ENCODE measurements at regions not wholly inside any gene's neighbourhood (a gene's known extent, or its start where the extent isn't known, plus 50 kb on each side); places are given as distances from the start of the nearest gene placed in this dataset.
"Not testable (repeated sequence)": the region's sequence is repeated elsewhere in the genome, so short reads cannot be mapped to it uniquely, and the experiment has no call there.

DNA sequence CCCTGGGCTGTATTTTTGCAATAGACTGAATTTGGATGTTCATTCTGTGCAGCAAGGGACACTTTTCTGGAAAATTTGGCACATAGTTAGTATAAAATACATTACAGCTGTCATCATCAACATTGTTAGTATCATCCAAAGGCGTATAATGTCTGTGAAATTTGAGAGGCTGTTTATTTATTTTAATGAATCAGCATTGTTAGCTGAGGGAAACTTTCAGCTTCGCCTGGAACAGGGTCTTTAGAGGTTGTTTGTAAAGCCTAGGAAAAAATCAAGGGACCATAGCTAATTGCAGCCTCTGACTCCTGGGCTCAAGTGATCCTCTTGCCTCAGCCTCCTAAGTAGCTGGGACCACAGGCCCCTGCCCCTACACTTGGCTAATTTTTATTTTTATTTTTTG lies 106.8 kb upstream of the USP24 start:
- DNase-seq (ENCODE audit: low read depth): no peak

GRCh38 chr1:55320891-55321290 lies 105.7 kb upstream of the USP24 start:
- DNase-seq (ENCODE audit: low read depth): no peak

- DNase-seq (ENCODE audit: low read depth): no peak
These were observed 103.1 kb upstream of the USP24 start for GRCh38 chr1:55318116-55318817.

DNA sequence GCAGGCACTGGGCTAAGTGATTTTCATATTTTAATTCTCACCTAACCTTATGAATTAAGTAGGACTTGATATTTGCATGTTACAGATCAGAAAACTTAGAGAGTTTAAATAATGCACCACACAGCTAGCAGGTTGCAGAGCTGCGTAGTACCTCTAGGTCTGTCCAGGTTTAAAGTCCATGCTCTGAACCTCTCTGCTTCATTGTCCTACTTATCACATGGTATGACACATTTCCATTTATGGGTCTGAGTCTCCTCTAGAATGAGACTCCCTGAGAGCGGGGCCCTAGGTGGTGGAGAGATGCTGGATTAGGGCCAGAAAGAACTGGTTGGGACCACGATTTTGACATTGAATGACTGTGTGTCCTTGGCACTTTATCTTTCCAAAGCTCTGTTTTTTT lies 102.5 kb upstream of the USP24 start:
- no peak for DNase-seq (ENCODE audit: low read depth)

DNA sequence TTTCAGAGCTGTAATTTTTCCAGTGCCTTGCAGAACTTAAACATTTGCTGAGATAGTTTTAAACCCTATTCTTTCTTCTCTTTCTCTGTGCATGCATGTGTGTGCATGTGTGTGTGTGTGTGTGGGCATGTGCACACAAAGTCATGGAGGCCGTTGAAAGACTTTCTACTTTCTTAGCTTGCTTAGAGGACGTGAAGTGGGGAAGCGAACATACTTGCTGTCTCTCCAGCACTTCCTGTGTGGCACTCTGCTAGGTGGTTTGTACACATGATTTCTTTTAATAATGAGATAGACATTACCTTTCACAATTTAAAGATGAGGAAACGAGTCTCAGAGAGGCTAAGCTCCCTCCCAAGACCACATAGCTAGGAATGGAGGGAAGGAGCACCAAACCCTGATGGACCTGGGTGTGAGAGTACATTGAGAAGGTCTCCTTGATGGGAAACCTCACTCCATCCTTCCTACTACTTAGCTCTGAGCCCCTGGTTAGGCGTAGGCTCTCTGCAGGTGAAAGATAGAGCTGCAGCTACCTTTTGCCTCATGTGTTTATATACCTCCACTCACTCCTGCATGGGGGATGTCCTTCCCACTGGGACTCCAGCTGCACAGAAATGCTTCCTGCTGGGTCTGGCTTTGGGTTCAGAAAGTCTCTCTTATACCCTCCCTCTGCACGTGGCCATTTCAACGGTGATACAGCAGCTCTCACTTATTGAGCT lies 101.9 kb upstream of the USP24 start:
- no peak for DNase-seq (ENCODE audit: low read depth)

GRCh38 chr1:55316502-55316901 lies 101.3 kb upstream of the USP24 start:
- DNase-seq (ENCODE audit: low read depth): no peak

- DNase-seq (ENCODE audit: low read depth): no peak
These were observed 100.4 kb upstream of the USP24 start for GRCh38 chr1:55315552-55315951.

- DNase-seq (ENCODE audit: low read depth): no peak
These were observed 99.6 kb upstream of the USP24 start for GRCh38 chr1:55314740-55315139.

- DNase-seq (ENCODE audit: low read depth): no peak
These were observed 98.7 kb upstream of the USP24 start for GRCh38 chr1:55313903-55314302.

- no peak for DNase-seq (ENCODE audit: low read depth)
These were observed 96.8 kb upstream of the USP24 start for GRCh38 chr1:55311979-55312378.

DNA sequence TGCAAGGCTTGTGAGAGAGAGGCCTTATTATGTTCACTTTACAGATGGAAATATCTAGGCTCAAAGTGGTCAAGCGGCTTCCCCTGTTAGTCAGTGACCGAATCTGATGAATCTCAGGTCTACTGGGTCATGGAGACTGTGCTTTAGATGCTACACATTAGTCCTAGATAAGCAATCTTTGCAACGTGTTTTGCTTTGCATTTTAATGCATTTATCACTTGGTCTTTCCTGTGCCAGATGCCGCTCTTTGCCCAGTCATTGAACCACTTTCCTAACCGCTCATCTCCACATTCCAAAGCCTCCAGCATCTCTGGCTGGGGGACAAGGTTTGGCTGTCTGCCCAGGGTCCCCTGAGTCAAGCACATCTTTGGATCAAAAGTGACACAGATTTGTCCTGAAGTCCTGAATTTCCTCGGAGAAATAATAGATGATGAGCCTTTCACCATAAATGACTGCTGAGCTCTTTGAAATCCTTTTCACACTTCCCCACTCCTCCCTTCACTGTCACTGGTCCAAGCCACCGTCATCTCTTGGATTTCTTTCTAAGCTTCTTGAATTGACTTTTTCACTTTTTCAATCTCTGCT lies 96.0 kb upstream of the USP24 start:
- no peak for DNase-seq (ENCODE audit: low read depth)

DNA sequence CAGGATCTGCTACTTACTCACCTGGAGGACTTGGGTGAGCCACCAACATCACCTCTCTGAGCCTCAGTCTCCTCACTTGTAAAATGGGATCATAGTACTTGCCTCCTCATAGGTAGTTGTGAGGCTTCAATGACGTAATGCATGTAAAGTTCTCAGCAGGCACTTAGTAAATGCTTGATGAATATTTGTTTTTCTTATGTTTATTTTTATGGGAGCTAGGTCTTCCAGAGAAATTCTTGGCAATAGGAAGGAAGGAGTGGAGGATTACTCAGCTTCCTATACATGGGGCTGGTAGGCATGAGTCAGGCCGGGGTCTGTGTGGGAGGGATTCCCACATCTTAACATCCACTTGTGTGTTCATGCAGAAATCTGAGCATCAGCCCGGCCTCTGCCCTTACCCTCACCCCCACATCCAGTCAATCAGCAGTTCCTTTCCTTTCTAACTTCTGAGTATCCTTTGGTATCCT lies 95.4 kb upstream of the USP24 start:
- no peak for DNase-seq (ENCODE audit: low read depth)

DNA sequence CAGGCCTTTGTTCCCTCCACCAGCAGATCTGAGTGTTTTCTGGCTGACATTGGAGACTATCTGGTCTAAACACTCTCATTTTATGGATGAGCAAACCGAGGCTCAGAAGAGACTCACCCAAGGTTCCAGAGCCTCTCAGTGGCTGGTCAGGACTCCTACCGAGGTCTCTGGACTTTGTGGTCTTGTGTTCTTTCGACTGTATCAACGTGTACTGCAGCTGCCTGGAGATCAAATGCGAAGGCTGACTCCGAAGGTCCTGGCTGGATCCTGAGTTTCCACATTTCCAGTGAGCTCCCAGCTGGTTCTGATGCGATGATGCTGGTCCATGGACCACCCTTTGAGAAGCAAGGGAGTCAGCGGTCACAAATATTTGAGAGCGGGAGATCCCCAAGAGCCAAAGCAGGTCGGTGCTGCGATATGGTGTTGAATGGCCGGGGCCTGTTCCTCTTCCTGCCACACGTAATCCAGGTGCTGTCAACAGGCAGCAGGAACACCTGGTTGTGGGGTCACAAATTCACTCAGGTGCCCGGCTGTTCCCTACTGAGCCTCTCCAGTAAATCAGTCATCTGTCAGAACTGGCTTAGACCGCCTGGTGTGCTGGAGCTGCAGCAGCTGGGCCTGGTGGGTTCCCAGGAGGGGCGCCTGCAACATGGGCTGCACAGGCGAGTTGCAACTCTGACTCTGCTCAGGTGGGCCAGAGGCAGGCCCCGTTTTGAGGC lies 94.8 kb upstream of the USP24 start:
- no peak for DNase-seq (ENCODE audit: low read depth)

- DNase-seq (ENCODE audit: low read depth): no peak
These were observed 93.9 kb upstream of the USP24 start for GRCh38 chr1:55309053-55309452.

DNA sequence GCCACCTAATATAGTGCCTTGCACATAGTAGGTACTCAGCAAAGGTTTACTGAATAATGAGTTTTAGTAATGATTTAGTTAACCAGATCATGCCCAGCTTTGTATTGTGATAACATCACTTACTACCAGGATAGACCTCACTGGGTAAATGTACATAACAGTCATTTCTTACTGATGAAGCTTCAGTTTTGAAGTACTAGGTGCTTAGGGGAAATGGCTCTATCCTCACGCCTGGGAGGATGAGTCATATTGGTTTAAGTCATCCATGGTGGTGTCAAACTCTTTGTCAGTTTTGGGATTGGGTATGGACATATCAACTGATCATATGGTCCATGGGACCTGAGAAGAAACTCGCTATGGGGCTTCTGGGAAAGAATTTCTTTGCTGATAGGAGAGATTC lies 90.6 kb upstream of the USP24 start:
- no peak for DNase-seq (ENCODE audit: low read depth)

GRCh38 chr1:55304229-55304740 lies 89.1 kb upstream of the USP24 start:
- no peak for DNase-seq (ENCODE audit: low read depth)

- DNase-seq (ENCODE audit: low read depth): no peak
These were observed 87.8 kb upstream of the USP24 start for GRCh38 chr1:55302972-55303371.

GRCh38 chr1:55301912-55302311 lies 86.7 kb upstream of the USP24 start:
- no peak for DNase-seq (ENCODE audit: low read depth)

DNA sequence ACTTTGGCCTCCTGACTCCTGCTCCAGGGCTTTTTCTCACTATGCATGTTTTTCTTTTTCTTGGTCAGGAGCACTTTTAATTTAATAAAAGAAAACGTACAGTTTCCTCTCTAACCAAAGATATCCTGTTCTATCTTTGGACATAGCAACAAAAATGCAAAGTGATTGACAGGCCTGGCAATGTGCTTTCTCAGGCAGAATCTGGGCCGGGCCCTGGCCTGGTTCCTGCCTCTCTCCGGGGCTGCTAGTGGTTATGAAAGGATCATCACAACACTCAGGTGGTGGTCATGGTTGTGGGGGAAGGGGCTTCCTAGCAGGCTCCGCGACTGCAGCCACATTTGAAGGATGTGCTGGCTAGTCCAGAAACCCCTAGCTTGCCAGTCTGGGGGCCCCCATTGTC lies 85.8 kb upstream of the USP24 start:
- DNase-seq (ENCODE audit: low read depth): no peak

- DNase-seq (ENCODE audit: low read depth): no peak
These were observed 83.2 kb upstream of the USP24 start for GRCh38 chr1:55298167-55298894.

GRCh38 chr1:55296247-55296646 lies 81.1 kb upstream of the USP24 start:
- DNase-seq (ENCODE audit: low read depth): not testable (repeated sequence)

- no peak for DNase-seq (ENCODE audit: low read depth)
These were observed 74.5 kb upstream of the USP24 start for GRCh38 chr1:55289614-55290013.
